ENCODE measurements at regions not wholly inside any gene's neighbourhood (a gene's known extent, or its start where the extent isn't known, plus 50 kb on each side); places are given as distances from the start of the nearest gene placed in this dataset.

GRCh38 chr1:207968521-207969009 is 57.6 kb upstream of the CD34 start:
- Histone ChIP-seq H3K36me3 (no peaks in the 10 kb centered on the region), H3K27me3 (peaks cover 41% of the 10 kb centered on the region), H3K9me3 (ENCODE audit: low read depth) (no peaks in the 10 kb centered on the region), H3K4me3 (no peak overlapping the region), H3K9ac (no peak overlapping the region), H3F3A (ENCODE audit: low read depth) (peaks cover 10% of the 10 kb centered on the region), H3K79me2 (ENCODE audit: low read depth) (no peaks in the 10 kb centered on the region), H3K27ac (no peak overlapping the region), H3K4me2 (no peak overlapping the region), H4K20me1 (ENCODE audit: low read depth) (peaks cover 3% of the 10 kb centered on the region), H3K4me1 (peaks cover 9% of the 10 kb centered on the region), H2AFZ (replicated peaks) (no peak overlapping the region)
- Mint-ChIP-seq H3K9me3 (no peaks in the 10 kb centered on the region), H3K4me1 (peaks cover 32% of the 10 kb centered on the region), H3K36me3 (no peaks in the 10 kb centered on the region), H3K27ac (no peak overlapping the region), H3K27me3 (ENCODE audit: insufficient read depth, low read depth) (peaks cover 5% of the 10 kb centered on the region), H3K4me3 (no peak overlapping the region)
- no peak for DNase-seq (ENCODE audit: low spot score)
- TF ChIP-seq EZH2 (IDR thresholded peaks at IDR 0.05) (no peak), CTCF (IDR thresholded peaks at IDR 0.05) (no peak), EZH2phosphoT487 (IDR thresholded peaks at IDR 0.05) (no peak)

GRCh38 chr1:207967703-207968102 is 56.8 kb upstream of the CD34 start:
- Mint-ChIP-seq H3K4me1 (peaks cover 35% of the 10 kb centered on the region), H3K36me3 (no peaks in the 10 kb centered on the region), H3K27ac (no peak overlapping the region), H3K9me3 (no peaks in the 10 kb centered on the region), H3K4me3 (no peak overlapping the region), H3K27me3 (ENCODE audit: insufficient read depth, low read depth) (peaks cover 5% of the 10 kb centered on the region)
- Histone ChIP-seq H3K4me1 (peaks cover 9% of the 10 kb centered on the region), H3K79me2 (ENCODE audit: low read depth) (no peaks in the 10 kb centered on the region), H3K36me3 (no peaks in the 10 kb centered on the region), H3K9ac (no peak overlapping the region), H2AFZ (replicated peaks) (no peak overlapping the region), H3K4me3 (no peak overlapping the region), H3F3A (ENCODE audit: low read depth) (peaks cover 10% of the 10 kb centered on the region), H3K27ac (no peak overlapping the region), H3K9me3 (ENCODE audit: low read depth) (no peaks in the 10 kb centered on the region), H3K27me3 (peaks cover 45% of the 10 kb centered on the region), H4K20me1 (ENCODE audit: low read depth) (peaks cover 3% of the 10 kb centered on the region), H3K4me2 (no peak overlapping the region)
- no peak for TF ChIP-seq CTCF (IDR thresholded peaks at IDR 0.05)
- TF ChIP-seq EZH2 (IDR thresholded peaks at IDR 0.05): no peak
- TF ChIP-seq EZH2phosphoT487 (IDR thresholded peaks at IDR 0.05): no peak
- no peak for DNase-seq (ENCODE audit: low spot score)

GRCh38 chr1:207966521-207966920 is 55.6 kb upstream of the CD34 start:
- Mint-ChIP-seq H3K9me3 (peaks cover 1% of the 10 kb centered on the region), H3K27me3 (ENCODE audit: insufficient read depth, low read depth) (peaks cover 3% of the 10 kb centered on the region), H3K36me3 (no peaks in the 10 kb centered on the region), H3K27ac (no peak overlapping the region), H3K4me3 (no peak overlapping the region), H3K4me1 (peaks cover 32% of the 10 kb centered on the region)
- Histone ChIP-seq H3K9ac (no peak overlapping the region), H3F3A (ENCODE audit: low read depth) (peaks cover 10% of the 10 kb centered on the region), H3K4me3 (no peak overlapping the region), H3K79me2 (ENCODE audit: low read depth) (no peaks in the 10 kb centered on the region), H3K27ac (no peak overlapping the region), H2AFZ (replicated peaks) (no peak overlapping the region), H3K4me2 (no peak overlapping the region), H3K9me3 (ENCODE audit: low read depth) (no peaks in the 10 kb centered on the region), H3K27me3 (peaks cover 57% of the 10 kb centered on the region), H3K36me3 (no peaks in the 10 kb centered on the region), H4K20me1 (ENCODE audit: low read depth) (peaks cover 3% of the 10 kb centered on the region), H3K4me1 (peaks cover 9% of the 10 kb centered on the region)
- no peak for DNase-seq (ENCODE audit: low spot score)
- TF ChIP-seq EZH2phosphoT487 (IDR thresholded peaks at IDR 0.05) (no peak), EZH2 (IDR thresholded peaks at IDR 0.05) (no peak), CTCF (IDR thresholded peaks at IDR 0.05) (no peak)

Measured in neural progenitor cell (in vitro differentiated cells).